Dedifferentiated amniotic fluid mesenchymal stem cell (primary cell): ENCODE measurements at regions not wholly inside any gene's neighbourhood (a gene's known extent, or its start where the extent isn't known, plus 50 kb on each side); places are given as distances from the start of the nearest gene placed in this dataset.
A peak's percentile ranks its signal among the peaks of the same experiment; 100 is the strongest.

Experiments
- DNase-seq: peaks from one replicate; pipeline ENCODE4 v3.0.0-alpha.2; 2016; ENCODE audit errors: extremely low spot score

- no peak for DNase-seq
Measured at GRCh38 chr5:159385536-159385935, 55.2 kb upstream of the IL12B start.

GRCh38 chr5:159386028-159386711 is 55.9 kb upstream of the IL12B start:
- peak; percentile 11 for DNase-seq

GRCh38 chr5:159392871-159393270 is 62.6 kb upstream of the IL12B start:
- DNase-seq: no peak

GRCh38 chr5:159393854-159394274 is 63.6 kb upstream of the IL12B start:
- no peak for DNase-seq

- no peak for DNase-seq
Measured at GRCh38 chr5:159395202-159395601, 64.9 kb upstream of the IL12B start.

- DNase-seq: no peak
Measured at GRCh38 chr5:159398936-159399335, 68.6 kb upstream of the IL12B start.

- no peak for DNase-seq
Measured at GRCh38 chr5:159400476-159400875, 70.2 kb upstream of the IL12B start.

GRCh38 chr5:159402311-159402710 is 72.0 kb upstream of the IL12B start:
- DNase-seq: no peak

GRCh38 chr5:159402856-159403255 is 72.6 kb upstream of the IL12B start:
- DNase-seq: no peak

- DNase-seq: no peak
Measured at GRCh38 chr5:159403906-159404681, 73.8 kb upstream of the IL12B start.

GRCh38 chr5:159405611-159406031 is 75.3 kb upstream of the IL12B start:
- no peak for DNase-seq

GRCh38 chr5:159406571-159406970 is 76.3 kb upstream of the IL12B start:
- DNase-seq: no peak

- no peak for DNase-seq
Measured at GRCh38 chr5:159409801-159410200, 79.5 kb upstream of the IL12B start.

GRCh38 chr5:159410480-159410879 is 80.2 kb upstream of the IL12B start:
- DNase-seq: no peak

- DNase-seq: no peak
Measured at GRCh38 chr5:159411115-159411514, 80.8 kb upstream of the IL12B start.

GRCh38 chr5:159412284-159413046 is 82.2 kb upstream of the IL12B start:
- no peak for DNase-seq

- DNase-seq: no peak
Measured at GRCh38 chr5:159414021-159414420, 83.7 kb upstream of the IL12B start.

GRCh38 chr5:159415301-159415937 is 85.1 kb upstream of the IL12B start:
- DNase-seq: no peak

GRCh38 chr5:159416438-159416837 is 86.2 kb upstream of the IL12B start:
- no peak for DNase-seq

GRCh38 chr5:159417170-159417569 is 86.9 kb upstream of the IL12B start:
- no peak for DNase-seq

- DNase-seq: no peak
Measured at GRCh38 chr5:159419576-159419975, 89.3 kb upstream of the IL12B start.

- DNase-seq: no peak
Measured at GRCh38 chr5:159420940-159421339, 90.7 kb upstream of the IL12B start.
